ENCODE measurements at regions not wholly inside any gene's neighbourhood (a gene's known extent, or its start where the extent isn't known, plus 50 kb on each side); places are given as distances from the start of the nearest gene placed in this dataset.

DNA sequence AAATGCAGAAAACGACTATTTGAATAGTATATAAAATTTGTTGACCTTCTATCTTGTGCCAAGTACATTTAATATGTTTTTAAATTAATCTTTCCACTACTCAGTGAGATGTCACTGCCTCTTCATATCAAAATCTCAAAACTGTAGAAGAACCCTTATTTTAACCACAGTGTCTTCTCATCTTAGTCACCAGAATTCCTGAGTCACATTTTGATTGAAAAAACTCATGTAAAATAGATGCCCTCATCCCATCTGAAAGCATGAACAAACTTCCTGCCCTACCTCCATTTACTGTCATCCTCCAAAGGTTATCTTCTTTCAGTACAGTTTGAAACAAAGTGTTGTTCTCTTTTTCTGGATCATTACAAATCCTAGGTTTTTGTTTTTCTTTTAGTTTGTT lies 1215.4 kb downstream of the PCDH9 start:
- Histone ChIP-seq H3K27ac (ENCODE audit: low read depth, low read length) (no peak overlapping the region), H3K36me3 (ENCODE audit: control insufficient read depth, insufficient read depth, low read length) (no peaks in the 10 kb centered on the region)

GRCh38 chr13:66009241-66009640 lies 1220.9 kb downstream of the PCDH9 start:
- H3K4me3 ChIP-seq (ENCODE audit: low read depth, low read length) = no peak overlapping the region
- H3K9ac ChIP-seq (ENCODE audit: low read depth, low read length) = no peak overlapping the region
- no peak overlapping the region for H3K27ac ChIP-seq (ENCODE audit: low read depth, low read length)
- no peaks in the 10 kb centered on the region for H3K9me3 ChIP-seq (ENCODE audit: control insufficient read depth, insufficient read depth, low read length)
- H3K27me3 ChIP-seq (ENCODE audit: control insufficient read depth, insufficient read depth, low read length) = no peaks in the 10 kb centered on the region
- no peaks in the 10 kb centered on the region for H3K4me1 ChIP-seq (ENCODE audit: control insufficient read depth, insufficient read depth, low read length)
- no peaks in the 10 kb centered on the region for H3K36me3 ChIP-seq (ENCODE audit: control insufficient read depth, insufficient read depth, low read length)

More for the DNA sequence above, 1215.4 kb downstream of the PCDH9 start:
- no peaks in the 10 kb centered on the region for H3K9me3 ChIP-seq (ENCODE audit: control insufficient read depth, insufficient read depth, low read length)
- no peak overlapping the region for H3K4me3 ChIP-seq (ENCODE audit: low read depth, low read length)
- no peaks in the 10 kb centered on the region for H3K27me3 ChIP-seq (ENCODE audit: control insufficient read depth, insufficient read depth, low read length)
- H3K4me1 ChIP-seq (ENCODE audit: control insufficient read depth, insufficient read depth, low read length) = no peaks in the 10 kb centered on the region
- H3K9ac ChIP-seq (ENCODE audit: low read depth, low read length) = no peak overlapping the region

GRCh38 chr13:66003558-66003957 lies 1226.6 kb downstream of the PCDH9 start:
- H3K9ac ChIP-seq (ENCODE audit: low read depth, low read length) = no peak overlapping the region
- H3K36me3 ChIP-seq (ENCODE audit: control insufficient read depth, insufficient read depth, low read length) = no peaks in the 10 kb centered on the region
- no peaks in the 10 kb centered on the region for H3K27me3 ChIP-seq (ENCODE audit: control insufficient read depth, insufficient read depth, low read length)
- no peak overlapping the region for H3K27ac ChIP-seq (ENCODE audit: low read depth, low read length)
- peaks cover 5% of the 10 kb centered on the region for H3K9me3 ChIP-seq (ENCODE audit: control insufficient read depth, insufficient read depth, low read length)
- H3K4me1 ChIP-seq (ENCODE audit: control insufficient read depth, insufficient read depth, low read length) = no peaks in the 10 kb centered on the region
- no peak overlapping the region for H3K4me3 ChIP-seq (ENCODE audit: low read depth, low read length)

- H3K9me3 ChIP-seq (ENCODE audit: control insufficient read depth, insufficient read depth, low read length) = peaks cover 5% of the 10 kb centered on the region
- no peak overlapping the region for H3K4me3 ChIP-seq (ENCODE audit: low read depth, low read length)
- H3K27me3 ChIP-seq (ENCODE audit: control insufficient read depth, insufficient read depth, low read length) = no peaks in the 10 kb centered on the region
- H3K4me1 ChIP-seq (ENCODE audit: control insufficient read depth, insufficient read depth, low read length) = no peaks in the 10 kb centered on the region
- H3K36me3 ChIP-seq (ENCODE audit: control insufficient read depth, insufficient read depth, low read length) = no peaks in the 10 kb centered on the region
- no peak overlapping the region for H3K27ac ChIP-seq (ENCODE audit: low read depth, low read length)
- H3K9ac ChIP-seq (ENCODE audit: low read depth, low read length) = no peak overlapping the region
Measured at GRCh38 chr13:66001140-66001539, 1229.0 kb downstream of the PCDH9 start.

GRCh38 chr13:65999411-65999810 lies 1230.7 kb downstream of the PCDH9 start:
- no peak overlapping the region for H3K9ac ChIP-seq (ENCODE audit: low read depth, low read length)
- H3K9me3 ChIP-seq (ENCODE audit: control insufficient read depth, insufficient read depth, low read length) = peaks cover 5% of the 10 kb centered on the region
- H3K27ac ChIP-seq (ENCODE audit: low read depth, low read length) = no peak overlapping the region
- no peaks in the 10 kb centered on the region for H3K4me1 ChIP-seq (ENCODE audit: control insufficient read depth, insufficient read depth, low read length)
- H3K36me3 ChIP-seq (ENCODE audit: control insufficient read depth, insufficient read depth, low read length) = no peaks in the 10 kb centered on the region
- H3K4me3 ChIP-seq (ENCODE audit: low read depth, low read length) = no peak overlapping the region
- H3K27me3 ChIP-seq (ENCODE audit: control insufficient read depth, insufficient read depth, low read length) = no peaks in the 10 kb centered on the region

- no peak overlapping the region for H3K27ac ChIP-seq (ENCODE audit: low read depth, low read length)
- H3K36me3 ChIP-seq (ENCODE audit: control insufficient read depth, insufficient read depth, low read length) = no peaks in the 10 kb centered on the region
- no peaks in the 10 kb centered on the region for H3K27me3 ChIP-seq (ENCODE audit: control insufficient read depth, insufficient read depth, low read length)
- H3K9ac ChIP-seq (ENCODE audit: low read depth, low read length) = no peak overlapping the region
- no peak overlapping the region for H3K4me3 ChIP-seq (ENCODE audit: low read depth, low read length)
- no peaks in the 10 kb centered on the region for H3K4me1 ChIP-seq (ENCODE audit: control insufficient read depth, insufficient read depth, low read length)
- no peaks in the 10 kb centered on the region for H3K9me3 ChIP-seq (ENCODE audit: control insufficient read depth, insufficient read depth, low read length)
Measured at GRCh38 chr13:65990684-65991083, 1239.5 kb downstream of the PCDH9 start.

DNA sequence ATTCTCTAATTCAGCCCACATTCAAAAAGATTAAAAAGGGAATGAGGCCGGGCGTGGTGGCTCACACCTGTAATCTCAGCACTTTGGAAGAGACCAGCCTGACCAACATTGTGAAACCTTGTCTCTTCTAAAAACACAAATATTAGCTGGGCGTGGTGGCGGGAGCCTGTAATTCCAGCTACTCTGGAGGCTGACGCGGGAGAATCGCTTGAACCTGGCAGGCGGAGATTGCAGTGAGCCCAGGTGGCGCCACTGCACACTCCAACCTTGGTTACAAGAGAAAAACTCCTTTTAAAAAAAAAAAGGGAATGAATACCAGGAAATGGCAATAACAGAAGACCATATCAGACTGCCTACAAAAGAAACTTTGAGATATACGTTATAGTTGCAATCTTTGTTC lies 1244.5 kb downstream of the PCDH9 start:
- H3K36me3 ChIP-seq (ENCODE audit: control insufficient read depth, insufficient read depth, low read length) = no peaks in the 10 kb centered on the region
- H3K27ac ChIP-seq (ENCODE audit: low read depth, low read length) = no peak overlapping the region
- no peak overlapping the region for H3K4me3 ChIP-seq (ENCODE audit: low read depth, low read length)
- no peaks in the 10 kb centered on the region for H3K27me3 ChIP-seq (ENCODE audit: control insufficient read depth, insufficient read depth, low read length)
- H3K4me1 ChIP-seq (ENCODE audit: control insufficient read depth, insufficient read depth, low read length) = no peaks in the 10 kb centered on the region
- no peaks in the 10 kb centered on the region for H3K9me3 ChIP-seq (ENCODE audit: control insufficient read depth, insufficient read depth, low read length)
- H3K9ac ChIP-seq (ENCODE audit: low read depth, low read length) = no peak overlapping the region

- H3K9me3 ChIP-seq (ENCODE audit: control insufficient read depth, insufficient read depth, low read length) = peaks cover 9% of the 10 kb centered on the region
- H3K9ac ChIP-seq (ENCODE audit: low read depth, low read length) = no peak overlapping the region
- H3K27ac ChIP-seq (ENCODE audit: low read depth, low read length) = no peak overlapping the region
- H3K27me3 ChIP-seq (ENCODE audit: control insufficient read depth, insufficient read depth, low read length) = no peaks in the 10 kb centered on the region
- no peaks in the 10 kb centered on the region for H3K4me1 ChIP-seq (ENCODE audit: control insufficient read depth, insufficient read depth, low read length)
- H3K36me3 ChIP-seq (ENCODE audit: control insufficient read depth, insufficient read depth, low read length) = no peaks in the 10 kb centered on the region
- no peak overlapping the region for H3K4me3 ChIP-seq (ENCODE audit: low read depth, low read length)
Measured at GRCh38 chr13:65977525-65977924, 1252.6 kb downstream of the PCDH9 start.

DNA sequence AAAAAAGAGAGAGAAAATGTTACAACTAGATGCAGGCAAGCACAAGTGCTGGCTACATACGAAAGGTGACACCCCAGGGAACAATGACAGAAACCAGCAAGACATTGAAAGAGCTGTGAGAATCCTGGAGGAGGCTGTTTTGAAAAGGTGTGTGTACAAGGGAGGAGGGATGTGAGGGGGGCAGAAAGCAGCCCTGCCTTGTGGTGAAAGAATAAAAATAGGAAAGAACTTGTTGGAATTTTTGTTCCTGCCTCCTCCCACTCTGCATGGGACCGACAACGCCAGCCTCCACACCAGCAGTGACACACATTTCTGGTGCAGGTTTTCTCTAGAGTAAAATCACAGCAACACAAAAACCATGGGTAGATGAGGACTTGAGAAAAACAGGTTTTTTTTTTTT lies 1258.6 kb downstream of the PCDH9 start:
- no peak overlapping the region for H3K4me3 ChIP-seq (ENCODE audit: low read depth, low read length)
- H3K9ac ChIP-seq (ENCODE audit: low read depth, low read length) = no peak overlapping the region
- peak overlapping the region; percentile 57 for H3K27ac ChIP-seq (ENCODE audit: low read depth, low read length)
- H3K36me3 ChIP-seq (ENCODE audit: control insufficient read depth, insufficient read depth, low read length) = no peaks in the 10 kb centered on the region
- peaks cover 2% of the 10 kb centered on the region; the same call in 1 of the 2 replicates for H3K9me3 ChIP-seq (ENCODE audit: control insufficient read depth, insufficient read depth, low read length)
- no peaks in the 10 kb centered on the region for H3K27me3 ChIP-seq (ENCODE audit: control insufficient read depth, insufficient read depth, low read length)
- H3K4me1 ChIP-seq (ENCODE audit: control insufficient read depth, insufficient read depth, low read length) = peaks cover 7% of the 10 kb centered on the region

GRCh38 chr13:65966991-65967451 lies 1263.1 kb downstream of the PCDH9 start:
- Histone ChIP-seq H3K36me3 (ENCODE audit: control insufficient read depth, insufficient read depth, low read length) (no peaks in the 10 kb centered on the region), H3K9me3 (ENCODE audit: control insufficient read depth, insufficient read depth, low read length) (no peaks in the 10 kb centered on the region), H3K4me3 (ENCODE audit: low read depth, low read length) (no peak overlapping the region), H3K4me1 (ENCODE audit: control insufficient read depth, insufficient read depth, low read length) (peaks cover 7% of the 10 kb centered on the region), H3K9ac (ENCODE audit: low read depth, low read length) (no peak overlapping the region), H3K27ac (ENCODE audit: low read depth, low read length) (no peak overlapping the region), H3K27me3 (ENCODE audit: control insufficient read depth, insufficient read depth, low read length) (no peaks in the 10 kb centered on the region)

DNA sequence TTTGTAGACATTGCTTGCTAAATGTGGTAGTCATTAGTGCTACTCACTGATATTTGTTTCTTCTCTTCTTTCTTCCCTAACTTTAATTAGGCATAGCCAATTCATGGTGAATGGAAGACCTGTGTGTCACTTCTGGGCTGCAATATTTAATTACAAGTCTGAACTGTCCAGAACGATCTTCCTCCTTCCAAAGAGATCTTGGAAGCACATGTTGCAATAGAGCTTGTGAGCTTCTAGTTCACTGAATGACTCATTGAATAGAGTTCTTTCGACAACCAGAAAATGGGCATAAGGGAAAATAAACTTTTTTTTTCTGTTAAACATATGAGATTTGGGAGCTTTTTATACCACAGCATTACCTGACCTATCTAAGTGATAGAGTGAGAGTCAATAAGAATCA lies 1264.6 kb downstream of the PCDH9 start:
- no peaks in the 10 kb centered on the region for H3K9me3 ChIP-seq (ENCODE audit: control insufficient read depth, insufficient read depth, low read length)
- no peaks in the 10 kb centered on the region for H3K4me1 ChIP-seq (ENCODE audit: control insufficient read depth, insufficient read depth, low read length)
- H3K36me3 ChIP-seq (ENCODE audit: control insufficient read depth, insufficient read depth, low read length) = no peaks in the 10 kb centered on the region
- no peaks in the 10 kb centered on the region for H3K27me3 ChIP-seq (ENCODE audit: control insufficient read depth, insufficient read depth, low read length)
- H3K4me3 ChIP-seq (ENCODE audit: low read depth, low read length) = no peak overlapping the region
- H3K27ac ChIP-seq (ENCODE audit: low read depth, low read length) = no peak overlapping the region
- no peak overlapping the region for H3K9ac ChIP-seq (ENCODE audit: low read depth, low read length)

DNA sequence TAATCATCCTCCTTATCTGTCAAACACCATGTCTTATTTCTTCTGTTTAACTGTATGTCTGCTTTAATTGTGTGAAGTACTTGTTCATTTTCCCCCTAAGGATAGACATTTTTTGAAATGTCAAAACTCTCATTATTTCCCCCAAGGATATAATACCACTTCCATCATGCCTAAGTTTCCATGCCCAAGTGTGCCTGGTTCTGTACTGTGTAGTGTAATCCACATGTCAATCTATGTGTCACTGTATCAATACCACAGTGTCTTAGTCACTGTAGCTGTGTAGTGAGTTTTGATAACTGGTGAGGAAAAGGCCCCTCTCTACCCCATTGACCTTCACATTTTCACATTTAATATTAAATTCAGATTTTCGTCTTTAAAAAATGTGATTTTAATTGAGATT lies 1265.5 kb downstream of the PCDH9 start:
- Histone ChIP-seq H3K9ac (ENCODE audit: low read depth, low read length) (no peak overlapping the region), H3K4me1 (ENCODE audit: control insufficient read depth, insufficient read depth, low read length) (no peaks in the 10 kb centered on the region), H3K27ac (ENCODE audit: low read depth, low read length) (no peak overlapping the region), H3K36me3 (ENCODE audit: control insufficient read depth, insufficient read depth, low read length) (no peaks in the 10 kb centered on the region), H3K9me3 (ENCODE audit: control insufficient read depth, insufficient read depth, low read length) (no peaks in the 10 kb centered on the region), H3K4me3 (ENCODE audit: low read depth, low read length) (no peak overlapping the region), H3K27me3 (ENCODE audit: control insufficient read depth, insufficient read depth, low read length) (no peaks in the 10 kb centered on the region)
